SK-N-SH (cell line): ENCODE measurements at regions not wholly inside any gene's neighbourhood (a gene's known extent, or its start where the extent isn't known, plus 50 kb on each side); places are given as distances from the start of the nearest gene placed in this dataset.

ENCODE experiments used
- CTCF ChIA-PET: fragments of 300-600, 350-600 bp; formaldehyde crosslinking; extraction: SDS; loops from one replicate; lab custom pipeline; 2021; lab: Yijun Ruan, JAX
- POLR2A ChIA-PET: fragments of 350-600 bp; sonication (Branson Sonifier 250); formaldehyde crosslinking; extraction: SDS; loops from one replicate; lab custom pipeline; 2020; ENCODE audit warnings: antibody characterized with exemption, inconsistent platforms; lab: Yijun Ruan, JAX
- DNase-seq: peaks from one replicate; pipeline ENCODE4 v3.0.0; 2012
- H2AFZ ChIP-seq: fragments of 200-600 bp; sonication (generic); 2 replicates; pipeline ENCODE4 v1.8.1; 2016; ENCODE audit warnings: antibody characterized with exemption, mild to moderate bottlenecking, low read depth
- H3F3A ChIP-seq: fragments of 200-600 bp; sonication (generic); replicated peaks from 2 replicates; pipeline ENCODE3; 2016; ENCODE audit warnings: antibody characterized with exemption, mild to moderate bottlenecking; ENCODE audit not compliant: insufficient read depth
- H3K27ac ChIP-seq, 2 experiments: fragments of 200-500 bp in 1 of 2; fragments of 200-600 bp in 1 of 2; sonication (Bioruptor generic) in 1 of 2; sonication (generic), shearing (Covaris generic) in 1 of 2; 2 replicates each; pipeline versions ENCODE4 v1.5.1 to v1.6.1; 2014 to 2016; ENCODE audit warnings: low read depth in 2 of 2, inconsistent platforms in 1 of 2, low read length in 1 of 2, mild to moderate bottlenecking in 1 of 2, mixed read lengths in 1 of 2
- H3K27me3 ChIP-seq: fragments of 200-600 bp; sonication (generic), shearing (Covaris generic); 2 replicates; pipeline ENCODE4 v1.6.1; 2016; ENCODE audit warnings: mixed run types; ENCODE audit not compliant: insufficient read depth
- H3K36me3 ChIP-seq, 2 experiments: fragments of 200-500 bp in 1 of 2; fragments of 200-600 bp in 1 of 2; sonication (Bioruptor generic) in 1 of 2; sonication (generic) in 1 of 2; replicated peaks in 1 of 2; 2 replicates each; pipeline versions ENCODE3 to v1.5.1; 2014 to 2016; ENCODE audit warnings: low read length in 1 of 2, mild to moderate bottlenecking in 1 of 2; ENCODE audit not compliant: insufficient read depth in 2 of 2, control insufficient read depth in 1 of 2
- H3K4me1 ChIP-seq, 2 experiments: fragments of 200-500 bp in 1 of 2; fragments of 200-600 bp in 1 of 2; sonication (Bioruptor generic) in 1 of 2; sonication (generic), shearing (Covaris generic) in 1 of 2; 2 replicates each; pipeline versions ENCODE4 v1.5.1 to v1.6.1; 2014 to 2016; ENCODE audit warnings: low read depth in 1 of 2, low read length in 1 of 2, mixed run types in 1 of 2; ENCODE audit not compliant: insufficient read depth in 2 of 2, control insufficient read depth in 1 of 2
- H3K4me2 ChIP-seq: fragments of 200-600 bp; sonication (generic), shearing (Covaris generic); 2 replicates; pipeline ENCODE4 v1.6.1; 2017; ENCODE audit warnings: mixed run types
- H3K4me3 ChIP-seq, 2 experiments: fragments of 200-500 bp in 1 of 2; fragments of 200-600 bp in 1 of 2; sonication (Bioruptor generic) in 1 of 2; sonication (generic), shearing (Covaris generic) in 1 of 2; 2 replicates each; pipeline versions ENCODE4 v1.5.1 to v1.8.1; 2014 to 2016; ENCODE audit warnings: low read depth in 2 of 2, inconsistent platforms in 1 of 2, low read length in 1 of 2, mild to moderate bottlenecking in 1 of 2, mixed read lengths in 1 of 2, moderate library complexity in 1 of 2
- H3K79me2 ChIP-seq: fragments of 200-600 bp; sonication (generic); 2 replicates; pipeline ENCODE4 v1.8.1; 2017; ENCODE audit warnings: mild to moderate bottlenecking; ENCODE audit not compliant: insufficient read depth
- H3K9ac ChIP-seq: fragments of 200-600 bp; sonication (generic); 2 replicates; pipeline ENCODE4 v1.6.1; 2017; ENCODE audit warnings: mixed run types
- H3K9me2 ChIP-seq: fragments of 200-600 bp; sonication (generic); 2 replicates; pipeline ENCODE4 v1.6.1; 2017; ENCODE audit warnings: mixed run types
- H3K9me3 ChIP-seq: fragments of 200-600 bp; sonication (generic); 2 replicates; pipeline ENCODE4 v1.6.1; 2017; ENCODE audit warnings: mixed run types, mild to moderate bottlenecking, moderate library complexity
- H4K20me1 ChIP-seq: fragments of 200-600 bp; sonication (generic); 2 replicates; pipeline ENCODE4 v1.6.1; 2017; ENCODE audit warnings: mild to moderate bottlenecking, mixed run types; ENCODE audit not compliant: insufficient read depth
- CHD2 ChIP-seq: fragments of 150-350 bp; IDR thresholded peaks from 2 replicates; pipeline ENCODE4 v1.6.1; 2018; ENCODE audit warnings: low read length; ENCODE audit not compliant: partially characterized antibody
- CTCF ChIP-seq: fragments of 200-600 bp; sonication (generic); IDR thresholded peaks from 2 replicates; pipeline ENCODE4 v1.6.1; 2017; ENCODE audit warnings: antibody characterized with exemption, mild to moderate bottlenecking, moderate library complexity
- ELF1 ChIP-seq: IDR thresholded peaks from 2 replicates; pipeline ENCODE4 v1.4.0; 2012
- FOSL2 ChIP-seq: IDR thresholded peaks from 2 replicates; pipeline ENCODE4 v1.4.0; 2012; ENCODE audit warnings: low read depth, mild to moderate bottlenecking, moderate library complexity, borderline replicate concordance
- FOXJ3 ChIP-seq: sonication (generic); formaldehyde crosslinking; IDR thresholded peaks from 2 replicates; pipeline ENCODE4 v1.5.1; 2020; ENCODE audit warnings: mild to moderate bottlenecking, missing genetic modification reagents
- FOXM1 ChIP-seq: IDR thresholded peaks from 2 replicates; pipeline ENCODE4 v1.4.0; 2012; ENCODE audit warnings: low read depth, mild to moderate bottlenecking
- GABPA ChIP-seq: IDR thresholded peaks from 2 replicates; pipeline ENCODE4 v1.4.0; 2012; ENCODE audit warnings: low read depth, mild to moderate bottlenecking
- IRF3 ChIP-seq: fragments of 150-350 bp; IDR thresholded peaks from 2 replicates; pipeline ENCODE4 v1.6.1; 2016; ENCODE audit warnings: mild to moderate bottlenecking, low read depth, low read length
- MEF2A ChIP-seq: IDR thresholded peaks from 2 replicates; pipeline ENCODE4 v1.4.0; 2012; ENCODE audit warnings: low read depth, borderline replicate concordance
- PBX3 ChIP-seq: IDR thresholded peaks from 2 replicates; pipeline ENCODE4; 2012
- RAD21 ChIP-seq: IDR thresholded peaks from 2 replicates; pipeline ENCODE4 v1.6.1; 2012; ENCODE audit warnings: mild to moderate bottlenecking, low read length
- REST ChIP-seq: IDR thresholded peaks from 2 replicates; pipeline ENCODE4 v1.6.1; 2012; ENCODE audit warnings: mild to moderate bottlenecking, low read depth, low read length, moderate library complexity
- RXRA ChIP-seq: IDR thresholded peaks from 2 replicates; pipeline ENCODE4 v1.4.0; 2012; ENCODE audit warnings: low read depth, mild to moderate bottlenecking, borderline replicate concordance
- SIN3A ChIP-seq: IDR thresholded peaks from 2 replicates; pipeline ENCODE4 v1.6.1; 2012; ENCODE audit warnings: low read depth, mild to moderate bottlenecking, low read length, moderate library complexity, borderline replicate concordance
- SMC3 ChIP-seq: IDR thresholded peaks from 2 replicates; pipeline ENCODE4 v1.6.1; 2012; ENCODE audit warnings: low read depth, low read length, improper control_type of control experiment
- ZBTB33 ChIP-seq: IDR thresholded peaks from 2 replicates; pipeline ENCODE4 v1.4.0; 2012; ENCODE audit warnings: low read depth, borderline replicate concordance
- WGBS: methylation state at CpG from one replicate; pipeline ENCODE4 v1.1.6; 2017; ENCODE audit warnings: low lambda C conversion rate; 5-methylcytosine and 5-hydroxymethylcytosine counted together

GRCh38 chr22:48975316-48975741 lies 852.3 kb downstream of the BRD1 start:
- CTCF ChIA-PET: interaction anchor here (1.3 kb wide), 1 partner anchor 55 kb away, joined by 3 read pairs; no protein-coding TSS in a partner anchor
- no peaks in the 10 kb centered on the region for H3K9me2 ChIP-seq
- no peak overlapping the region for H3K27ac ChIP-seq
- no peaks in the 10 kb centered on the region for H3K79me2 ChIP-seq
- no peak overlapping the region for H3K9ac ChIP-seq
- H4K20me1 ChIP-seq: no peaks in the 10 kb centered on the region
- H3K9me3 ChIP-seq: no peaks in the 10 kb centered on the region
- H2AFZ ChIP-seq: no peak overlapping the region
- no peaks in the 10 kb centered on the region for H3F3A ChIP-seq
- WGBS: 28% methylated on average over 4 of the region's 13 CpGs
- no peak overlapping the region for H3K4me3 ChIP-seq
- POLR2A ChIA-PET: no interaction called here
- no peak for DNase-seq
- H3K36me3 ChIP-seq: no peaks in the 10 kb centered on the region
- no peak overlapping the region for H3K4me2 ChIP-seq
- peaks cover 0 to 1% of the 10 kb centered on the region in 2 experiments; a peak in 1 of 4 replicates for H3K4me1 ChIP-seq
- TF ChIP-seq REST (no peak), ELF1 (no peak), FOXM1 (no peak), MEF2A (no peak), PBX3 (no peak), FOSL2 (no peak), SMC3 (no peak), CTCF (no peak), ZBTB33 (no peak), SIN3A (no peak), CHD2 (no peak), FOXJ3 (no peak), IRF3 (no peak), RXRA (no peak), GABPA (no peak), RAD21 (no peak)
- H3K27me3 ChIP-seq: no peaks in the 10 kb centered on the region; the same call in 1 of the 2 replicates
